Mesothelial cell of epicardium (in vitro differentiated cells): ENCODE measurements at regions not wholly inside any gene's neighbourhood (a gene's known extent, or its start where the extent isn't known, plus 50 kb on each side); places are given as distances from the start of the nearest gene placed in this dataset.

Source experiments
- DNase-seq, 2 experiments: peaks; one replicate each; pipeline ENCODE4 v3.0.0; 2021; ENCODE audit warnings: low spot score in 2 of 2; ENCODE audit not compliant: unreplicated experiment in 2 of 2
- H3K27ac Mint-ChIP-seq: 2 replicates; pipeline ENCODE4 v1.8.0; 2021; ENCODE audit warnings: mixed read lengths
- H3K27me3 Mint-ChIP-seq: 2 replicates; pipeline ENCODE4 v1.8.0; 2021; ENCODE audit warnings: low read depth, mixed read lengths
- H3K36me3 Mint-ChIP-seq: 2 replicates; pipeline ENCODE4 v1.8.0; 2021; ENCODE audit warnings: mixed read lengths
- H3K4me1 Mint-ChIP-seq: 2 replicates; pipeline ENCODE4 v1.8.0; 2021; ENCODE audit warnings: mixed read lengths
- H3K4me3 Mint-ChIP-seq: 2 replicates; pipeline ENCODE4 v1.8.0; 2021; ENCODE audit warnings: mild to moderate bottlenecking, moderate library complexity, mixed read lengths
- H3K9me3 Mint-ChIP-seq: 2 replicates; pipeline ENCODE4 v1.8.0; 2021; ENCODE audit warnings: mixed read lengths
- CTCF ChIP-seq: fragments of 200-600 bp; sonication (generic); IDR thresholded peaks from one replicate; pipeline ENCODE4 v1.5.0; 2021; ENCODE audit warnings: antibody characterized with exemption; ENCODE audit not compliant: unreplicated experiment

GRCh38 chr17:37847102-37847501 is 77.1 kb upstream of the TBC1D3K start:
- peaks cover 33% of the 10 kb centered on the region for H3K27me3 Mint-ChIP-seq
- H3K36me3 Mint-ChIP-seq, result no peaks in the 10 kb centered on the region
- no peak overlapping the region for H3K4me3 Mint-ChIP-seq

GRCh38 chr17:37844977-37845293 is 79.3 kb upstream of the TBC1D3K start:
- Mint-ChIP-seq H3K36me3 (no peaks in the 10 kb centered on the region), H3K27ac (no peak overlapping the region), H3K4me1 (peaks cover 1% of the 10 kb centered on the region), H3K27me3 (peaks cover 29% of the 10 kb centered on the region), H3K4me3 (no peak overlapping the region), H3K9me3 (no peaks in the 10 kb centered on the region)
- TF ChIP-seq CTCF, result peak; percentile 20
- DNase-seq, result no peak

More at GRCh38 chr17:37847102-37847501, 77.1 kb upstream of the TBC1D3K start:
- DNase-seq, result no peak
- no peak overlapping the region for H3K27ac Mint-ChIP-seq
- TF ChIP-seq CTCF, result no peak
- peaks cover 1% of the 10 kb centered on the region for H3K4me1 Mint-ChIP-seq
- H3K9me3 Mint-ChIP-seq, result no peaks in the 10 kb centered on the region

- DNase-seq, result peak in 1 of 2 experiments; percentile 62
- H3K9me3 Mint-ChIP-seq, result no peaks in the 10 kb centered on the region
- H3K4me1 Mint-ChIP-seq, result peaks cover 1% of the 10 kb centered on the region
- H3K27ac Mint-ChIP-seq, result no peak overlapping the region
- peaks cover 29% of the 10 kb centered on the region for H3K27me3 Mint-ChIP-seq
- H3K4me3 Mint-ChIP-seq, result peak overlapping the region; percentile 10
- H3K36me3 Mint-ChIP-seq, result no peaks in the 10 kb centered on the region
- TF ChIP-seq CTCF, result peak; percentile 83
Measured at GRCh38 chr17:37844158-37844976, 79.8 kb upstream of the TBC1D3K start.

GRCh38 chr17:37842401-37842800 is 81.8 kb upstream of the TBC1D3K start:
- Mint-ChIP-seq H3K27me3 (peaks cover 38% of the 10 kb centered on the region), H3K4me3 (no peak overlapping the region), H3K4me1 (peaks cover 1% of the 10 kb centered on the region), H3K9me3 (no peaks in the 10 kb centered on the region), H3K27ac (no peak overlapping the region), H3K36me3 (no peaks in the 10 kb centered on the region)
- DNase-seq, result no peak
- no peak for TF ChIP-seq CTCF

GRCh38 chr17:37841232-37841631 is 83.0 kb upstream of the TBC1D3K start:
- Mint-ChIP-seq H3K36me3 (no peaks in the 10 kb centered on the region), H3K4me3 (no peak overlapping the region), H3K9me3 (no peaks in the 10 kb centered on the region), H3K4me1 (peaks cover 1% of the 10 kb centered on the region), H3K27ac (no peak overlapping the region), H3K27me3 (peaks cover 38% of the 10 kb centered on the region)
- DNase-seq, result no peak
- TF ChIP-seq CTCF, result no peak
